HG03571 (cell line): ENCODE measurements at regions not wholly inside any gene's neighbourhood (a gene's known extent, or its start where the extent isn't known, plus 50 kb on each side); places are given as distances from the start of the nearest gene placed in this dataset.

Experiments
- ATAC-seq: cut with Tn5 transposase; IDR thresholded peaks from one replicate; pipeline ENCODE4 v1.9.1; 2021; ENCODE audit not compliant: unreplicated experiment

DNA sequence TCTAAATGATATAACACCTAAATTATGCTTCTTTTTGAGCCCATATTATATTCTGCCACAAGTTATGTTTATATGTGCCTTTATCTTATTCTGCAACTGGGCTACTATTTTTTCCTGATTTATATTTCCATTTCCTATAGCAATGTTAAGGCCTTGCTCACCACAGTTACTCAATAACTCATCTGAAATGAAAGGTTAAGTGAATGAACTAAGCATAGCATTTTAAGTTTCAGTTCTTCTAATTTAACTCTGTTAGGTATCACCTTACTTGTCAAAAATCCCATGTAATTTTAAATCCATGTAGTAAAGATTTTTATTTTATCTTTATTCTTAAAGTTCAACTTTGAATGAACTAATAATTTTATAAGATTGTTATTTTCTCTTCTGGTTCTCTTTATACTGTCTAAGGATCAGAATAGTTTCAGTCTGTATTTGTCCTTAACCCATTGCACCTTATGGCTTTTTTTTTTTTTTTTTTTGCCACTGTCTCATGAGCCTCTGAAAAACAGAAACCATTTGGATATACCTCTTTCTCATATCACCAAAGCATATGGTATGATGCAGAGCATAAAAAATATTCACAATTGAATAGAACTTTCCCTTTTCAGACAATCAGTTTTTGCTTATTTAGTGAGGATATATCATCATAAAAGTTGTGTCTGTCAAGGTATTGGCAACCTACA lies 301.8 kb upstream of the ZWINT start:
- peak; percentile 98 for ATAC-seq

DNA sequence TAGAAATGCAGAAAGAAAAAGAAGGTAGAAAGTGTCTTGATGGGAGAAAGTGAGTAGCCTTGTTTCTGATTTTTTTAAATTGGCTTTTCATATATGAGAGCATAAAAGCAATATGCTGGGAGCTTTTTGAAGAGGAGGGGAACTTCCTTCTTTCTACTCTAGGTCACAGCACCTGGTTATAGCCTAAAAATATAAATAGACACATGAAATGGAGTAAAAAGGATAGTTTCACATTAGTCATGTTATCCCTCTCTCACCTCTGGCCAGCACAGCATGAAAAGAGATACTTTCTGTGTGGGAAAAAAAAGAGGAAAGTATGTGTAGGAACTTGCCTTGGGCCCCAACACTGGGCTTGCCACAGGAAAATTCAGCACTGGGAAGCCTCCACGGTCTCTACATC lies 292.2 kb upstream of the ZWINT start:
- no peak for ATAC-seq

DNA sequence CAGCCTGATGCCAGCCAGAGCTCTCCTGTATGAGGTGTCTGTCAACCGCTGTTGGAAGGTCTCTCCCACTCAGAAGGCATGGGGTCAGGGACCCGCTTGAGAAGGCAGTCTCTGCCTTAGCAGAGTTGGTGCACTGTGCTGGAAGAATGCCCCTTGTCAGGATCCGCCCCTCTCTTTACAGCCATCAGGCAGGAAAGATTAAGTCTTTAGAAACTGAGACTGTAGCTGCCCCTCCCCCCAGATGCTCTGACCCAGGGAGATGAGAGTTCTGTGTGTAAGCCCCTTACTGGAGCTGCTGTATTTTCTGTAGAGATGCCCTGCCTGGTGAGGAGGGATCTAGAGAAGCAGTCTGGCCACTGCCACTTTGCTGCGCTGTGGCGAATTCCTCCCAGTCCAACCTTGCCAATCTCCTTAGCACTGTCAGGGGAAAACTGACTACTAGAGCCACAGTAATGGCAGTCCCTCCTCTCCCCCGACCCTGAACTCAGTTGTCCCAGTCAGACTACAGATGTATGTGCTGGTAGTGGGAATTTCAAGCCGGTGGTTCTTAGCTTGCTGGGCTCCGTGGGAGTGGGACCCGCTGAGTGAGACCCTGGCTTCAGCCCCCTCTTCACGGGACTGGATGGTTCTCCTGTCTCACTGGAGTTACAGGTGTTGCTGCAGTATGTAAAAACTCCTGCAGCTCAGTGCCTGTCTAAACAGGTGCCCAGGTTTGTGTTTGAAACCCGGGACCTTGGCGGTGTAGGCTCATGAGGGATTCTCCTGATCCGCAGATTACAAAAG lies 285.5 kb upstream of the ZWINT start:
- ATAC-seq, result no peak

DNA sequence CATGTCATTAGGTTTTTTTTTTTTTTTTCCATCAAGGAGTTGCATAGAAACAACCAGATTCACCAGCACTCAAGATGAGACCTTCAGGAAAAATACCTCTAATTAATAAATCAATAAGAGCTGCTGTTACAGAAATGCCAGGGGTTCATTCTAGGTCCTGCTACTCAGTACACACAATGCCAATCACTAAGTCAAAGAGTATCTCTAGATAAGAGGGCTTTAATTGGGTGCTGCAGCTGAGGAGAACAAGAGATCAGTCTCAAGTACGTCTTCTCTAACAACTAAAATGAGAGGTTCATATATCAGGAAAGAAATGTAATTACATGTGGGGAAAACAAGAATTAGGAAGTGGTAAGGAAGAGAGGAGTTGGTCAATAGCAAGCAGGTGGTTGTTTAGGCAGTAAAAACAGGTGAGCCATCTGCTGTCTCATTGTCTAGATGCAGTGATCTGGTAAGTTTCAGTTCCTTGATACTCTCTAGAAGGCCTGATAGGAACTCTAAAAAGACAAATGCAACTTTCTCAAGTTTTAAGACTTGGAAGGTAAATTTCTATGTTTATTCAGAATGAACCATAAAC lies 272.9 kb upstream of the ZWINT start:
- ATAC-seq, result peak; percentile 99

DNA sequence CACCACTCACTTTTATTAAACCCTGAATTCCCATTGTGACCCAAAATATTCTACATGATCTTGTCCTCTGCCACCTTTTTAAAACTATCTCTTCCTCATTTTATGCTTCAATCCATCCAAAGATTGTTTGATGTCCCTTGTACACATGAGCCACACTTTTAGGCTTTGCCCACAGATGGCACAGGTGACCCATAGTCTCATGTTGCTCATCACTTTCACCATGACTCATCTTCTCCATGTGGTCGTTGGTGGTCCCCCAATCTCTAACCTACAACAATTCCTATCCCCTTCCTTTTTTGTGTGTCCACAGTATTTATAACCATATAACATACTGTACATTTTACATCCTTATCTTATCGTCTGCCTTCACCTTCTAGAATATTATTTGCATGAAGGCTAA lies 271.5 kb upstream of the ZWINT start:
- no peak for ATAC-seq

DNA sequence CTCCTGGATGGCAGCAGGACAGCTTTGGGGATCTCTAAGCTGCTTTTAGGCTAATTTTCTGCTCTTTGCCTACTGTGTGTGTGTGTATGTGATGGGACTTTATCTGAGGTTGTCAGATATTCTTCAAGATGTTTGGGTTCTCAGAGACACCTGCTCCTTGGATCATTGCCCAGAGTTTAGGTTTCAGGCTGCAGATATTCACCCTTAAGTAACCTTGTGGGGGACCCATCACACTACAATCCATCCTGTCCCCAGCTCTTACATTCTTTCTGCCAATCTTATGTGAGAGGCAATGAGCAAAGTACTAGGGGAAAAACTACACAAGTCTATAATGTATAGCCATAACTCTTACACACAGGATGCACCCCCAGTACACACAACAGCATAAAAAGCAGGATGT lies 263.0 kb upstream of the ZWINT start:
- peak; percentile 55 for ATAC-seq

DNA sequence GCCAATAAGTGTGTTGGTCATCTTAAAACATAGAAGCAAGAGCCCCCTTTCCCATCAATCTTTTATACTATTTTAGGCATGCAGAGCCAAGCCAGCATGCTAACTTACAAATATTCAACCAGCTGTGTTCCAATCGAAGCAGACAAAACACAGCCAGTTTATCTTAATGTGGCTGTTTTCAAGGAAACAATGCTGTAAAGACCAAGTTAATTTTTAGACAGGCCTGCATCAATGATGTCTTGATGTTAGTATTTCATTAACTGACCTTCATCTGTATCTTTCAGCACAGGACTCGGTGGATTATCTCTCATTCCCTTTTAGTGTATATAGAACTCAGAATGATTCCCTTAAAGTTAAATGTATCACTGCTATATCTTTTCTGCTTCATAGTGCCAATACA lies 262.0 kb upstream of the ZWINT start:
- ATAC-seq, result peak; percentile 42

DNA sequence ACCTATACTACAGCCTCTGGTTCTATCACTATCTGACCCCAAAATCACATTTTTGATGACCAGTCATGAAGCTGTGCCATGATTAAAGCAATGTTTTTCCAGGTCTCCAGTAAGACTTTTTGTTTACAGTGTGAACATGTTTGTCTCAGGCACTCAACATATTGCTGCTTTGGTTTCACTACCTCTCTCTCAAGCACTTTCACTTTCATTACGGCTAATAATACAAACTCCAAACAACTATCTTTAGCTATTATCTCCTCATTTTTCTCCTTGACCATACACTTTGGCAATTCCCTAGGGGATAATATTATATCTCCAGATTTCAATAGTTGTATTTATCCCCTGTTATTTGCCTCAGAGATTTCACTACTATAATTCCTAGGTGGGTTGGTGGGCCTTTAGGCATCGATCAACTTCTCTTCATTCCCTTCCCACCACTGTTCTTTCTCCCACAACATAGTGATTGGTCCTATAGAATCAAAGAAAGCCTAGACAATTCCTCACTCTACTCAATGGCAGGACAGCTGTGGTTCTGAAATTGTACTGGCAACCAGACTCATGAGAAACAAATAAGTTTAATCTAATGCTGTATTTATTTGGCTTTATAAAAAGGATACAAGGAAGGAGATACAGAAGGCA lies 261.4 kb upstream of the ZWINT start:
- peak; percentile 78 for ATAC-seq

DNA sequence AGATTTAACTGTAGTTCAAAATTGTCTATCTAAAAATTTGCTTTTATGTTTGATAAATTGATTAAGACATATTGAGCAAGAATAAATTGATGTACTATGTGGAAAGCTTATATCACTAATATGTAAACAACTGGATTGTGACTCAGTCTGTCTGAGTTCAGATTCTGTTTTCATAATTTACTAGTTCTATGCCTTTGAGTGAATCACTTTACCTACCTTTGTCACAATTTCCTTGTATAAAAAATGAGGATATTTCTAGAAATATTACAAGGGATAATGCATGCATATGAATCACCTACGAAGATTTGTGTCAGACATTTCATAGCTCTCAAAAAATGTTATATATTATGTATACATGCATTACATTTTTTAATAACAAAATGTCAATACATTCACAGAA lies 245.1 kb upstream of the ZWINT start:
- ATAC-seq, result no peak

DNA sequence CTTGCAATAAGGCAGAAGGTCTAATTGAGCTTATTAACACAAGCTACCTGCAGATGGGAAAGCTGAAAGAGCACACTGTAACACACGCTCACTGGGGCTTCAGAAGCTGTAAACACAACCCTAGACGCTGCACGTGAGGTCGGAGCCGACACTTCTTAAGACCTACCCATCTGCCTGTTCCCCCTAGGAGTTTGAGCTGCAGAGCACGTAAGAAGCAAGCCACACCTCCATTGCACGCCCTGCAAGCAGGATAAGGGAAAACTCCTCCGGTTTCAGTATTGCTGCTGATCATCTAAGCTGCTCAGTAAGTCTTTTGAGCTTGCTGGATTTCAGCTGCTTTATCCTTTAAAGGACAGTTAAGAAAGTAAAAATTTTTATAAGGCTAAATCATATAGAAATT lies 244.0 kb upstream of the ZWINT start:
- no peak for ATAC-seq

DNA sequence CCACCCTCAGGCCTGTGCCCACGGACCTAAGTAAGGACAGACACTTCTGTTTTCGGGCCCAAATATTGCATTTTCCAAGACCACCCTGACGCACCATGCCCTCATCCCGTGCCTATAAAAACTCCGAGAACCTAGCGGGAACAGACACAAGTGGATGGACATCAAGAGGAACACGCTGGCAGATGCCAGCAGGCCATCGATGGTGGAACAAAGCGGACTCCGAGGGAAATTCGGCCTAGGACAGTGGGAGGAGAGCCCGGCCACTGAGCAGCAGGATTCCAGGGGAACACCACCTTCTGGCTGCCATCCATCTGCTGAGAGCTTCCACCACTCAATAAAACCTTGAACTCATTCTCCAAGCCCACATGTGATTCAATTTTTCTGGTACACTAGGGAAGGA lies 243.6 kb upstream of the ZWINT start:
- no peak for ATAC-seq

DNA sequence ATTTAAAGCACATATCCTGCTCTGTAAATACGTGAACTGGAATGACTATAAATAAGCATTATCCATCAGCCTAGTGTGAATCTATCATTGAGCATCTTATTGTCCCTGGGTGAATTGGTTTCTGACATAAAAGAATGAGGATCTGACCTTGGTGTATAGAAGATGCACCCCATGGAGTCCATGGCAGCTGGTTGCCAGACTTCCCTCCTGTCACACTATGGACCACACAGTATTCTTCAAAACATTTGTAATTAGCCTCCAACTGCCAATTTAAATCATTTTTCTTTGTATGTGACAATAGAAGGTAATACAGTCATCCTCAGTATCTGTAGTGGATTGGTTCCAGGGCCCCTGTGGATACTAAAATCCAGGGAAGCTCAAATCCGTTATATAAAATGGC lies 238.1 kb upstream of the ZWINT start:
- no peak for ATAC-seq

DNA sequence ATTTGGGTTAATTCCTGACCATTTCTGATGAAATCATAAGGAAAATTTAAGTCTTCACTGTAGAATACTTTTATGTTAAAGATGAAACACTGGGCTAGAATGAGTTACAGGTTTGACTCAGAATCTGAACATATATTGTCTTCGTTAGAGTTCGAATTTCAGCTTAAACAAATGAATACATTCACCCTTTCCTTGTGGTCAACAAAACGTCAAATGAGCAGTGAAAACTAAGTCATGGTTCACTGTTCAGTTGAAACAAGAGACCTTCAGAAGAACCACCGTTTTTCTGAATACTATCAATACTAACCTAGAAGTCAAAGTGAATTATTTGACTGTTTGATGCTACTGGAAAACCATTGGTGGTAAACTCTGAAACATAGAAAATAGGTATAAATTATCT lies 235.2 kb upstream of the ZWINT start:
- ATAC-seq, result no peak

DNA sequence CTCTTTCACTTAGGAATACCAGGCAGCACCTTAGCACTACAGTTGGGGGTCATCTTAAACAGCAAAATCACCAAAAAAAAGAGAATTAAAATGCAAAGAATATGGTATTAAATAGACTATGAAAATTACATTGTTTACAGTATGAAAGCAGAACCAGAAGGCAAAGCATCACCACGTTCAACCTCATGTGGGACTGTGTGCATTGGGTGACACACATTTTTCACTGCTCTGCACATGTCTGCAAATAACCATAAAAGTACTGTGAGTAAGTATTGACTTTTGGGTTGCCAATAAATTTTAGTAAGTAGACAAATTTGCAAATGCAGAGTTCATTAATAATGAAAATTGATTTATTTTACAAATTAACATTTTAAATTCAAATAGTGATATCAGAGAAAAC lies 232.1 kb upstream of the ZWINT start:
- no peak for ATAC-seq

DNA sequence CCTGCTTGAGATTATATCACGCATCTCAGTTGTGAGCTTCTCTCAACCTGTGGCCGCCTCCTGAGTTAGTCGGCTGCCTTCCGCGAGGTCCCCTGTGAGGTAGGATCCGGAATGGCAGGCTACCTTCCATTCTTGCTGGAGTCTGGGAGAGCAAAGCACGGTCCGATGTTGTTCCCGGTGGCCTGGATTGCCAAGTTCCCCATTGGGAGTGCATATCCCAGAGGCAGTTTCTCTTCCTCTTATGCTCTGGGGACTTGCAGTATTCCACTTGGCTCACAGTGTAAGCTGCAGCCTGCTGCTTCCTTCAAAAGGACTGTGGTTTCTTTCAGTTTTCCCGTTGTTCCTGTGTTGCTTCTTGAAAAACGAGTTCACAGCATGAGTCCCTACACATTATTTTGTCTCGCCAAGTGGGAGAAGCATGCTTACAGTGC lies 225.4 kb upstream of the ZWINT start:
- no peak for ATAC-seq

DNA sequence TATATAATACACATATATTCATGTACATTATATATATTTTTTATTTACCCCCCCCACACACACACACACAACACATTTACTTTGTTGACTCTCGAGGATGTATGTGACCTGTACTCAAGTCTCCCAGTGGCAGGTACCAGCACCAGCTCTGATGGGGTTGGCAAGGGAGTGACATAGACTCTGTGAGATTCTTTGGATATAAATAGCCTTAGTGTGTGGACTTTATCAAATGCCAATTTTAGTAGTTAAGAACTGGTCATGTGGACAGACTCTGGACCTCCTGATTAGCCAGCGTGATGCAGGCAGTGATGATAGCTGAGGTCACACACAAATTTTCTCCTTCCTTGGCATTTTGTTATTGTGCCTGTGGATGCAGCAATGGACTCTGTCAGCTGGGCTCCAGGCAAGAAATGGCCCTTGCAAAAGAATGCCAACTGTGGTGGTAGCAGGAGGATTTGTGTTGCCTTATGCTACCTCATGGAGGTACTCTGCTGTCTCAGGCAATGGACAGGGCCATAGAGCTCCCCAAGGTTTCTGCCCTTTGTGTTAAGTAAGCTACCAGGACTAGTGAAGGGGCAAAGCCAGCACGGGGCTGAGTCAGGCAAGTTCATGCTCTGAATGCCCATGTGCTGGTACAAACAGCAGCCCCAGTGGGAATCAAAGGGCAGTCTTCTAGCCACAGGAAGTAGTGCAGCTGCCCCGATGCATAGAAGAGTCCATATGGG lies 224.6 kb upstream of the ZWINT start:
- ATAC-seq, result no peak

DNA sequence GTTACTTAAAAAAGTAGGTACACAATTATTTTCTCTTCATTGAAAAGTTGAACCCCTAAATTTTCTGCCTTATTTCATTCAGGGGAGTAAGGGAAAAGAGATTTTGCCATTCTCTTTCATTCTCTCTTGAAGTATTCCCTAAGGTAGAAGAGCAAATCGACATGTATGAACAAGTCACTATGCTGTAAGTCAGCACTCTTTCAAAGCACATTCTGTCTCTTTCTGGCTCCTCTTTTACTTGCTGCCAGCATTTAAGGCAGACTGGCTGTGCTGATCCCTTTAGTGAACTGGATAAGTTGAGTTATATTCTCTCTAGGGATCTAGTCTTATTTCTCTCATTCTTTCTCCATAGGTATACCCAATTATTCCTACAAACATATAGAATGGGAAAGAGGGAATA lies 222.3 kb upstream of the ZWINT start:
- no peak for ATAC-seq

DNA sequence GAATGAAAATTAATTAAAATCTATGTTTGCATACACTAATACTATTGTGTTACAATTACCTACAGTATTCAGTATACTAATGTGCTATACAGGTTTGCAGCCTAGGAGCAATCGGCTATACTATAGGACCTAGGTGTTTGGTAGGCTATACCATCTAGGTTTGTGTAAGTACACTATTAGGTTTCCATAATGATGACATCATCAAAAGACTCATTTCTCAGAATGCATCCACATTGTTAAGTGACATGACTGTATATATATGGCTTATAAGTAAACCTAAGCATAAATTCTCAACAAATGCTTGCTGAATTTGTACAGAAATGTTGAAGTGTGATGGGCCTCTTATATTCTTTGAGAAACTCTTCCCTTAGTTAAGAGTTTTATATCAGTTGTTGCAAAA lies 206.5 kb upstream of the ZWINT start:
- ATAC-seq, result no peak

DNA sequence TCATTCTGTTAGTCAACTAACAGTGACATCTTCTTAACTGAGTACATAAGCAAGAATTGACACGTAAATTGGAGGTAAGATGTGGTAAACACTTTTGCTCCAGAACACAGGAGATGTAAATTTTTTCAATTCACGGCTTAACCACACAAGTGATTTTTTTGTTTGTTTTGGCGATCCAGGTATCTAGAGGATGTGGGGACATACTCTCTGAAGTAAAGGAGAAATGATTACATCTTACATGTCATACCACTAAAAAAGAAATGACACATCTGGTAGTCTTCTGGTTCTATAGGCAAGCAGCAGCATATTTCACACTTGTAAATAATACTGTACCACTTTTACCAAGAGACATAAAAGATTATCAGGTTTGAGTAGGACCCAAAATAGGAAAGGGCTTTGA lies 200.3 kb upstream of the ZWINT start:
- ATAC-seq, result no peak

DNA sequence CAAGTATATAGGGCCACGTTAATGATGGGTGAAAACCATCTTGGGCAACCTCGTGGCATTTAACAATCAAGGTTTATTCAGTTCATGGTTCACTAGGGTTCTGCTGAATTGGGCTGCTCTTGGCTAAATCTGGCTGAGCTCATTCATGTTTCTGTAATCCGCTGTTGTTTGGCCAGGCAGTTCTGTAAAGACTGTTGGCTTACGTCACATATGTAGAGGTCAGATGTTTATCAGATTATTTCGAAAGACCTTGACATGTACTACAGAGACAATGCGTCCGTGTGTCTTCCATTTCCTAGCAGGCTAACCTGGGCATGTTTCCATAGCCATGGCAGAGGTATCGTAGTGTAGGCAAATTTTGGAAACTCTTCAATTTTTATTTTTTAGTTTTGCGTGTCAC lies 190.0 kb upstream of the ZWINT start:
- ATAC-seq, result no peak

DNA sequence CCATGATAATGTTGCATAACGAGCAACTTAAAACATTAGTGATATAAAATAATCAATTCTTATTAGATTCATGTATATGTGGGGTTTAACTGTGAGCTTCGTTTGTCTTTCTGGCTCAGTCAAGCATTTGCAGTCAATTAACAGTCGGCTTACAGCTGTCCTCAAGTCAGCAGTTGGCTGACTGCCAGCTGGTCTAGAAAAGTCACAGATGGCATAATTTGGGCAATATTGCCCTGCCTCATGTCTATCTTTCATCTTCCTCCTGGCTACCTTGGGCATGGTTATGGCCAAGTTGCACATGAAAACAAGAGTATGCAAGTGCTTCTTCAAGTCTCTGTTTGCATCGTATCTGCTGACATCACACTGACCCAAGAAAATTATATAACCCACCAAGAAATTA lies 186.1 kb upstream of the ZWINT start:
- no peak for ATAC-seq
